T-helper 1 cell treated with Interleukin-12 subunit alpha and Interleukin-12 subunit beta and Interleukin-4 antibody, amounts not matched to agents 30 ng/mL and 1 ng/mL, for 36 hours (primary cell): ENCODE measurements at regions not wholly inside any gene's neighbourhood (a gene's known extent, or its start where the extent isn't known, plus 50 kb on each side); places are given as distances from the start of the nearest gene placed in this dataset.

ENCODE experiments used
- intact Hi-C: fragments of 100-400 bp; cut with micrococcal nuclease; formaldehyde crosslinking; loops from one replicate; pipeline ENCODE4 v1.15.1; 2024

- intact Hi-C loops = no loop called here
These were observed 548.5 kb downstream of the SLITRK1 start for GRCh38 chr13:83333614-83334388.

- intact Hi-C loops = no loop called here
These were observed 549.5 kb downstream of the SLITRK1 start for GRCh38 chr13:83332751-83333150.

GRCh38 chr13:83327091-83327490 lies 555.2 kb downstream of the SLITRK1 start:
- intact Hi-C loops = no loop called here

GRCh38 chr13:83325125-83325853 lies 557.0 kb downstream of the SLITRK1 start:
- intact Hi-C loops = no loop called here

GRCh38 chr13:83311886-83312577 lies 570.2 kb downstream of the SLITRK1 start:
- intact Hi-C loops = no loop called here

- intact Hi-C loops = no loop called here
These were observed 583.7 kb downstream of the SLITRK1 start for GRCh38 chr13:83298617-83299016.

GRCh38 chr13:83297586-83298290 lies 584.5 kb downstream of the SLITRK1 start:
- intact Hi-C loops = no loop called here

GRCh38 chr13:83295686-83296085 lies 586.6 kb downstream of the SLITRK1 start:
- intact Hi-C loops = no loop called here

- intact Hi-C loops = no loop called here
These were observed 595.5 kb downstream of the SLITRK1 start for GRCh38 chr13:83286737-83287136.

- intact Hi-C loops = no loop called here
These were observed 600.6 kb downstream of the SLITRK1 start for GRCh38 chr13:83281654-83282053.

- intact Hi-C loops = no loop called here
These were observed 607.6 kb downstream of the SLITRK1 start for GRCh38 chr13:83274679-83275078.

GRCh38 chr13:83272652-83273240 lies 609.5 kb downstream of the SLITRK1 start:
- intact Hi-C loops = no loop called here

- intact Hi-C loops = no loop called here
These were observed 610.2 kb downstream of the SLITRK1 start for GRCh38 chr13:83272076-83272475.

- intact Hi-C loops = no loop called here
These were observed 617.0 kb downstream of the SLITRK1 start for GRCh38 chr13:83265279-83265678.

GRCh38 chr13:83248751-83249150 lies 633.5 kb downstream of the SLITRK1 start:
- intact Hi-C loops = no loop called here

- intact Hi-C loops = no loop called here
These were observed 649.6 kb downstream of the SLITRK1 start for GRCh38 chr13:83232626-83233025.

GRCh38 chr13:83229574-83230305 lies 652.5 kb downstream of the SLITRK1 start:
- intact Hi-C loops = no loop called here

- intact Hi-C loops = no loop called here
These were observed 658.7 kb downstream of the SLITRK1 start for GRCh38 chr13:83223546-83223945.

GRCh38 chr13:83221813-83222241 lies 660.4 kb downstream of the SLITRK1 start:
- intact Hi-C loops = no loop called here

- intact Hi-C loops = no loop called here
These were observed 661.0 kb downstream of the SLITRK1 start for GRCh38 chr13:83221256-83221655.
